C4-2B (cell line): ENCODE measurements at regions not wholly inside any gene's neighbourhood (a gene's known extent, or its start where the extent isn't known, plus 50 kb on each side); places are given as distances from the start of the nearest gene placed in this dataset.

Source experiments
- ZFX ChIP-seq: fragments of 450-650 bp; IDR thresholded peaks from 2 replicates; pipeline ENCODE4 v1.6.1; 2017
- TF ChIP-seq, protein P1 (sequence below): fragments of 450-650 bp; conservative IDR thresholded peaks from 2 replicates; pipeline ENCODE4 v1.5.1; 2017; ENCODE audit warnings: mild to moderate bottlenecking

DNA sequence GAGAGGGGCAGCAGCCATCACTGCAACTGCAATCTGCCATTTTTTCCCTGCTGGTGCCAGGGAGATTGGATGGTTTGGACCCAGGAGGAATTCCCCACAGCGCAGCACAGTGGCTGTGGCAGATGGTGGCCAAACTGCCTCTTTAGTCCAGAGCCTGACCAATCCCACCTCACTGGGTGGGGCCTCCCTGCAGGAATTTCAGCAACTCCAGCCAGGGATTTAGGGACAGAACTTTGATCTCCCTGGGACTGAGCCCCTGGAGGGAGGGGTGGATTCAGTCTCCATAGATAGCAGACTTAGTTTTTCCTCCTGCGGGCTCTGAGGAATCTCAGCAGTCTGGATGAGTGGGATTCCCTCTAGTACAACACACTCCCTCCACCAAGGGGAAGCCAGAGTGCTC is 179.7 kb upstream of the WDR11 start:
- TF ChIP-seq, protein P1, sequence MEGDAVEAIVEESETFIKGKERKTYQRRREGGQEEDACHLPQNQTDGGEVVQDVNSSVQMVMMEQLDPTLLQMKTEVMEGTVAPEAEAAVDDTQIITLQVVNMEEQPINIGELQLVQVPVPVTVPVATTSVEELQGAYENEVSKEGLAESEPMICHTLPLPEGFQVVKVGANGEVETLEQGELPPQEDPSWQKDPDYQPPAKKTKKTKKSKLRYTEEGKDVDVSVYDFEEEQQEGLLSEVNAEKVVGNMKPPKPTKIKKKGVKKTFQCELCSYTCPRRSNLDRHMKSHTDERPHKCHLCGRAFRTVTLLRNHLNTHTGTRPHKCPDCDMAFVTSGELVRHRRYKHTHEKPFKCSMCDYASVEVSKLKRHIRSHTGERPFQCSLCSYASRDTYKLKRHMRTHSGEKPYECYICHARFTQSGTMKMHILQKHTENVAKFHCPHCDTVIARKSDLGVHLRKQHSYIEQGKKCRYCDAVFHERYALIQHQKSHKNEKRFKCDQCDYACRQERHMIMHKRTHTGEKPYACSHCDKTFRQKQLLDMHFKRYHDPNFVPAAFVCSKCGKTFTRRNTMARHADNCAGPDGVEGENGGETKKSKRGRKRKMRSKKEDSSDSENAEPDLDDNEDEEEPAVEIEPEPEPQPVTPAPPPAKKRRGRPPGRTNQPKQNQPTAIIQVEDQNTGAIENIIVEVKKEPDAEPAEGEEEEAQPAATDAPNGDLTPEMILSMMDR: no peak
- no peak for TF ChIP-seq ZFX
